GM19239 (cell line): ENCODE measurements at regions not wholly inside any gene's neighbourhood (a gene's known extent, or its start where the extent isn't known, plus 50 kb on each side); places are given as distances from the start of the nearest gene placed in this dataset.
"Not testable (repeated sequence)": the region's sequence is repeated elsewhere in the genome, so short reads cannot be mapped to it uniquely, and the experiment has no call there.

Source experiments
- DNase-seq: peaks from one replicate; pipeline ENCODE4 v3.0.0; 2011; ENCODE audit warnings: low spot score; ENCODE audit not compliant: insufficient read length
- FAIRE-seq: peaks from 2 replicates; lab custom pipeline; 2011; peaks lifted over from hg19 to GRCh38; lab: Jason Lieb, UNC

DNA sequence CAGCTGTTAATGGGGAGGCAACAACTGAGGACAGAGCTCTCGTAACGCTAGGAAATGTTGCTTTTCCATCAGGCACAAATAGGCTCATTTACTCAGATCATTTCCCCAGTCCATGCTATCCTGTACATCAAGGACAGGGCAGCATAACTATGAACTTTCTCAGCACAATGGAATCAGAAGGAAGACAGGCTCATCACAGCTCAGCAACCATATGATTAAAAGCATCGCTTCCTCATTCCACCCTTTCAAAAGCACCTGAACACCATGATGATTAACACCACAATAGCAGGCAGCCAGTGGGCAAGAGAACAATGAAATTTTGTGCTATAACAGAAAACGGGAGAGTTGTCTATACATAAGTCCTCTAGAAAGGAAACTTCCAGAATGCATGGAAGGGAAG, 297.8 kb downstream of the ZNF674 start:
- FAIRE-seq, result no peak
- no peak for DNase-seq

DNA sequence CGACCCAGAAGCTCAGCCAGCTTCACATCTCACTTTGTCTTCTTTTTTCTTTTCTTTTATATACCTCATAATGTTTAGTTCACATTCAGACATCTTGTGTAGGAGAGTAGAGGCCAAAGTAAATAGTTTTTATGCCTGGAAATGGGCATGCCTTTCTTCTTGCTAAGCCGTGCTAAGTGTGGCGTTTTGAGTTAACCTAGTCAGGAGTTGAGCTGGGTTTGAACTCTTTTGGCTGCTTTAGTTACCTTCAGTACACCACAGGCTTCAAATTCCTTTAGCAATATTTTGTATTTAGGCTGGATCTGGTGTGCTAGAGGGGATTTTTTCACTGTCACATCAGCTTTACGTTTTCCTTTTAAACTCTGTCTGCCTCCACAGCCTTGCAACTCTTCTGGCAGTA, 300.8 kb downstream of the ZNF674 start:
- DNase-seq (no peak), FAIRE-seq (no peak)

DNA sequence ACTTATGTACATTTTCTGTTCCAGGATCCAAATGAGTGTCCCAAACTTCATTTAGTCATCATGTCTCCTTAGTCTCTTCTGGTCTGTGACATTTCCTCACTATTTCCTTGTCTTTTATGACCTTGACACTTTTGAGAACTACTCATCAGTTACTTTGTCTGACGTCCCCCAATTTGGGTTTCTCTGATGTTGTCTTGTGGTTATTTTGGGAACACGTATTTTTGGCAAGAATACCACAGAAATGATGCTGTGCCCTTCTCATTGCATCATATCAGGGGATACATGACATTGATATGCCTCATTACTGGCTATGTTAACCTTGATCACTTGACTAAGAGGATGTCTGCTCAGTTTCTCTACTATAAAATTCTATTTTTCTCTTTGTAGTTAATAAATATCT, 308.8 kb downstream of the ZNF674 start:
- DNase-seq (no peak), FAIRE-seq (no peak)

DNA sequence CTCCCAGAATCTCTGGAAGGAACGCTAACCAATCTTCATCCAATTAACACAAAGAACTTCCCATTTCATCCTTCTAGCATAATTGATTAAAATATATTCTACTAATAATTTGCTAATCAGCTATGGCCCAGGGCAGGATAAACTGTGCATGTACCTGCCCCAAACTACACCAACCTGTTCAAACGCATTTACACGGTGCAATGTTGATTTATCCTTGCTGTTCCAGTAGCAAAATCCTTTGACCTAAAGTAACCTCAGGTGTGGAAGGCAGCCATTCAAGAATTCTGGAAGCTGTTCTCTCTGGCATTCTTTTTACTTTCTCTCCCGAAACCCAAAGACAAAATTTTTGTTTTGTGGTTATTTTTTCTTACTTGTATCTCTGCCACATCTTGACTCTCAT, 309.4 kb downstream of the ZNF674 start:
- FAIRE-seq (no peak), DNase-seq (no peak)

DNA sequence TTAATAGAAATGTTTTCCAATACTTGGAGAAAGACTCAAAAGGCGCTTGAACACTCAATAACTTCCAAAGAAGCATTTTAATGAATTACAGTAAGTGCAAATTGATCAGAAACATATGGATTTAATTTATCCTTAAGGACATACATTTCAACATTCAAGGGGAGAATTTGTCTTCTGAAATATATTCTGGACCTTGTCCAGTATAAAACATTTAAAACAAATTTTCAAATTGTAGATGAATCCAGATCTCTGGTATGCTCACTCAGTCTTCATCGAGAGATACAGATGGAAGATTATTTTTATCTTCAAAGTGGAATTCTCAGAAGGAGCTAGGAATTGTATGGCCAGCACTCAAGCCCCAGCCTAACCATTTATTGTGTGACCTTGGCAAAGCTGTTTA, 310.4 kb downstream of the ZNF674 start:
- FAIRE-seq (no peak), DNase-seq (no peak)

DNA sequence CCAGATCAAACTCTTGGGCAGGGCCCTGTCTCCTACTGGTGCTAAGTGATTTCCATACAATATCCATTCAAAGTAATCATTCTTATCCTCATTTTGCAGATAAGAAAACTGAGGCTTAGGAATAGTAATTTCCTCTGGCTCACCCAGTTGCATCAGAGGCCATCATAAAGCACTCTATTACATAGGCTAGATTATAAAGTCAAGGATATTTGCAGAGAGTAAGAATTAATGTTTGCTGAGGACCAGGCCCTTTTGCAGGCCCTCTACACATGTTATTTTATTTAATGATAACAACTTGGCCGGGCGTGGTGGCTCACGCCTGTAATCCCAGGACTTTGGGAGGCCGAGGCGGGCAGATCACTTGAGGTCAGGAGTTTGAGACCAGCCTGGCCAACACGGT, 316.8 kb downstream of the ZNF674 start:
- FAIRE-seq, result no peak
- no peak for DNase-seq

DNA sequence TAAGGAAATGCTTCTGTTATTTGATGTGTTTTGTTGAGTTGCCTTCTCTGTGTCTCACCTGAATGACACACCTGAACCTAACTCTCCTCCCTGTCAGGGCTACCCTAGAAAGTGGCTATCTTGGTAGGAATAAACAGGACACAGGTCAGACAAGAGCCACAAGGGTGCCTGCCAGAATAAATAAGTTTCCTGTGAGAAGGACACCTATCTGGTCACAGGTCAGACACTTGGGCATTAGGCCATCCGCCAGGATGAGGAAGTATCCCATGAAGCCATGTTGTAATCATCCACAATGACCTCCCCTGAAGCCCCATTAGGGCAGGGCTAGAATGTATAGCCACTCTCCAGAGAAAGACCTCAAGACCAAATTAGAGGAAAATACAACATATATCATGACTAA, 318.8 kb downstream of the ZNF674 start:
- FAIRE-seq, result no peak

DNA sequence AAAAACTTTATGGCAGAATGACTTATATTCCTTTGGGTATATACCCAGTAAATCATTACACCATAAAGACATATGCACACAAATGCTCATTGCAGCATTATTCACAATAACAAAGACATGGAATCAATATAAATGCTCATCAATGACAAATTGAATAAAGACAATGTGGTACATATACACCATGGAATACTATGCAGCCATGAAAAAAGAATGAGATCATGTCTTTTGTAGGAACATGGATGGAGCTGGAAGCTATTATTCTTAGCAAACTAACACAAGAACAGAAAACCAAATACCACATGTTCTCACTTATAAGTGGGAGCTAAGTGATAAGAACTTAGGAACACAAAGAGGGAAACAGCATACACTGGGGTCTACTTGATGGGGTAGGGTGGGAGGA, 321.7 kb downstream of the ZNF674 start:
- not testable (repeated sequence) for DNase-seq, FAIRE-seq

More for the DNA sequence above, 318.8 kb downstream of the ZNF674 start:
- no peak for DNase-seq

DNA sequence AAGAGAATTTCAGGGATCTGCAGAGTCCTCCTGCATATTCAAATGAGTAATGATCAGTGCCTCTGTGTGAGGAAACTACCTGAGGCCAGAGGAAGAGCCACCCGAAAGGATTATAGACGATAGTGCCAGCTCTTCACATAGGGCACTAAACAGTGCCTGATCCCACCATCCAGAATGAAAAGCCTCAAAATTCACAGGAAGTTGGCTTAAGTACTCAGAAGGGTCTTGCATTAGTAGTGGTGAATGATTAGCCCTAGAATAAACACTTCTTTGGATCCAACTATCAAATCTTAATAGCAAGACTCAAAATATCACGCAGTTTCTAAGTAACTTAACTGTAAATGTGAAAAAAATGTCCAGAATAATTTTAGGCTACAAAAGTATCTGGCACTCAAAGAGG, 324.4 kb downstream of the ZNF674 start:
- DNase-seq, result no peak
- FAIRE-seq, result no peak

DNA sequence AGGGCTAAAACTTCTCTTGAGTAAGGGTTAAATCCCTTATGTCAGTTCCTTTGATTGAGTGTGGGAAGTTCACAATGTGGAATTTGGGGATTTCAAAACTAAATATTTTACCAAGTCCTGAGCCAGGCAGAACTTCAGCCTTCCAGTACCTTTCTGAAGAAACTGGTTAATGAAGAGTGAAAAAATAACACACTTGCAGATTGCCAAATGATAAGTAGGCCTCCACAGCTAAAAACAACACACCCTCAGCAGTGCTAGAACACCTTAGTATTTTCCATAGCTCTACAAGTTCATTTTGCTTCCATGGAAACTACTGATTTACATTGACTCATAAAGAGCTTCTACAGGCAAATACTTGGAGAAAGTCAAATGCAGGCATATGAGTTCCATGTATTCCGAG, 326.8 kb downstream of the ZNF674 start:
- FAIRE-seq (no peak), DNase-seq (no peak)

DNA sequence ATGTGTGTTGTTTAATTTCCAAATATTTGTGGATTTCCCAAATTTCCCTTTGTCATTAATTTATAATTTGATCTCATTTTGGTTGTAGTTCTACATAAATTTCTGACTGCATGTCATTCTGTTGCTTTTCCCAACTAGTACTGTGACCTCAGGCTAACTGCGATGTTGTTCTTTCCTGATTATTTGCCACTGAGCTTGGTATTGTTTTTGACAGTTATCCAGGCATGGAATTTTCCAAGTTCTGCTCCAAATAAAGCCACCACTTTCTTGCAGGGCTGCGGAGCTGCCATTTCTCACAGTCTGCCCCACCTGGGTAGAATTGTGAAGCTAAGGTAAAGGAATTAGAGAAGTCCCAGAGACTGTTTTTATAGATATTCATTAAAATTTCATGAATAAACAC, 328.8 kb downstream of the ZNF674 start:
- DNase-seq (no peak), FAIRE-seq (no peak)

DNA sequence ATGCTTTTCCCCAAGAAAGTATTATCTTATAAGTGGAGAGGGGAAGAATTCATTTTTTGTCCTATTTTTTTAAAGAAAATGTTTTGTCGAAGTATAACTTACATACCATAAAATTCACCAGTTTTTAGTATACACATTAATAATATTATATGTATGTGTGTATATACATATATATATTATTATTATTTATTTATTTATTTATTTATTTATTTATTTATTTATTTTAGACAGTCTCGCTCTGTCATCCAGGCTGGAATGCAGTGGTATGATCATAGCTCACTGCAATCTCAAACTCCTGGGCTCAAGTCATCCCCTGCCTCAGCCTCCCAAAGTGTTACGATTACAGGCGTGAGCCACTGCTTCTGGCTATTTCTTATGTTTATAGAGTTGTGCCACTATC, 334.1 kb downstream of the ZNF674 start:
- no peak for DNase-seq
- FAIRE-seq, result no peak

DNA sequence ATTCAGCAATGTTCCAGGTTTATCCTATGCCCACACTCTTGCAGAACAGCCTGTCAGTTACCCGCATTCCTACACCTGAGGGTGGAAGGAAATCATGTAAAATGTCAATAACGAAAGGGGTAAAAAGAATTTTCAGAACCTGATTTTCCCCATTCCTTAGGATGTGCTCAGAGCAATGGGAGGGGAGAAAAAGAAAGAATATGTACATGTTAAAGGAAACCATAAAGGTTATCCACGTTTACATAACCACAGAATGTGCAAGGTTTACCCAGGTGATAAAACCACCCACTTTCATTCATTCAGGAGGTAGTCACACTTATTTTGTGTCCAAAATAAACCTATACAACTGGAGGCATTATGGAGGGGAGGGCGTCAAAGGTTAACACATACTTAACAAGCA, 335.5 kb downstream of the ZNF674 start:
- DNase-seq, result no peak

DNA sequence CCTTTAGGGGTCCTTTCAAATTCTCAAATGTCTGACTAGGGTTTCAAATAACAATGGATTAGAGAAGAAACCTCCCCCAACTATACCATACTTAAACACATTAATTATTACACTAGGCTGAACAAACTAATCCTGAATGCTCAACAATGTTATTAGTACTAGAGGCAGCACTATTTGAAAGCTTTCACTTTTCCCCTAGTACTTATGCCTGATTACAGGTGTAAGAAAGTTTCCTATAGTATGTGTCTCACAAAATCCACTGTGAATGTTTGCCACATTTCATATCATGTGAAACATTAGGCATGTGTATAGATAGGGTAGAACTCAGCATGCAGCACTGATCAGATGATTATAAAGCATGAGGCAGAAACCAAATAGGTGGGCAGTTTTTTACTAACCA, 336.2 kb downstream of the ZNF674 start:
- no peak for DNase-seq
- FAIRE-seq, result peak; percentile 11

More for the DNA sequence above, 335.5 kb downstream of the ZNF674 start:
- no peak for FAIRE-seq

DNA sequence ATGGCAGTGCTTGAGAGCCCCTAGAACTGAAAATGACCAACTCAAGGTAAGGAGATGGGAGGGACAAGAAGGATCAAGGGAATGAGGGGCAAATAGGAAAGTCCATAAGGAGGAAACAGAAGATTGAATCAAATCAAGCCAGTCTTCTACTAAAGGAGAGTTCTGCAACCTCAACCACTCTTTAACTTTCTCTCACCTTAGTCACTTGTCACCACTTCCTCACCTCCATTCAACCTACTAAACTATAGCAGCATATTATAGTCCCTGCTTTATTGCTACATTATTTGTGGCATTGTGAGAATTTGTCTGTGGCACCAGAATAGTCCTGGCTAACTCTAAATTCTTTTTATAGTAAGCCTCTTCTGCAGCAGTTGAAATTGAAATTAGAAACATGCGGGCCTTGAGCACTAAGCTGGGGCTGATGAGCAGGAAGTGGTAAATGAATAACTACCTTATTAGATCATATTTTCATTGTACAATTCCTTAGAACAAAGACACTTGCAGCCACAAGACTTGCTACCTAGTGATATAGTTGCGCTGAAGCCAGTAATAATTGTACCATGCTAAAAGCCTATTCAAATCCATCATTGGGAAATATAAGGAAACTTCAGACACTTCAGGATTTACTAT, 336.9 kb downstream of the ZNF674 start:
- FAIRE-seq (peak; percentile 85), DNase-seq (no peak)

DNA sequence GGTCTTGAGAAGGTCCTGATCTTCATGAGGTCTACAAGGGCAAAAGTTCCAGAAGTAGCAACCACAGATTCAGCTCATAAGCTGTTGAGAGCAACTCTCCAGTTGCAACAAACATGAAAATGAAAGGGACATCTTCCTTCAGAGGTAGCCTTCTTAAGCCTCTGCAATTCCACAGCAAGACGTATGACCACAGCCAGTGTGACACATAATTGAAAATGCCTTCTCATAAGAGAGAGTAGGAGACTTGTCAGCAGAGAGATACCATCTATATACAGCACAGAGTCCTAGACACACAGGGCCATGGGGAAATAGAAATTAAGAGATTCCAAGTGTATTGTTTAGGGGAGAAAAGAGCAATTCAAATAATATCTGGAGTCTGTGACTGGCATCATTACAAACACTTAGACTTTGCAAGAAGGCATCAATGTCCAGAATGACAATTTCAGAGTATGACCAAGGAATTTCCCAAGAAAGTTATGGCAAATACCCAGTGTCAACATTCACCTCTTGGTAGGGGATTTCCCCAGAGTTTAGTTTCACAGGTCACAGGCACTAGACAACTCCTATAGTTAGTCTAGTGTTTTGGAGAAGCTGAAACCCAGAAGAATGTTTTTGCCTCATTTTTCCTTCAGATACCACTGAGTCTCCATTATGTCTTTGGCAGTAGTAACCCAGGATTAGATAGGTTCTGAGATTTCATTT, 340.3 kb downstream of the ZNF674 start:
- DNase-seq (no peak), FAIRE-seq (peak; percentile 61)

DNA sequence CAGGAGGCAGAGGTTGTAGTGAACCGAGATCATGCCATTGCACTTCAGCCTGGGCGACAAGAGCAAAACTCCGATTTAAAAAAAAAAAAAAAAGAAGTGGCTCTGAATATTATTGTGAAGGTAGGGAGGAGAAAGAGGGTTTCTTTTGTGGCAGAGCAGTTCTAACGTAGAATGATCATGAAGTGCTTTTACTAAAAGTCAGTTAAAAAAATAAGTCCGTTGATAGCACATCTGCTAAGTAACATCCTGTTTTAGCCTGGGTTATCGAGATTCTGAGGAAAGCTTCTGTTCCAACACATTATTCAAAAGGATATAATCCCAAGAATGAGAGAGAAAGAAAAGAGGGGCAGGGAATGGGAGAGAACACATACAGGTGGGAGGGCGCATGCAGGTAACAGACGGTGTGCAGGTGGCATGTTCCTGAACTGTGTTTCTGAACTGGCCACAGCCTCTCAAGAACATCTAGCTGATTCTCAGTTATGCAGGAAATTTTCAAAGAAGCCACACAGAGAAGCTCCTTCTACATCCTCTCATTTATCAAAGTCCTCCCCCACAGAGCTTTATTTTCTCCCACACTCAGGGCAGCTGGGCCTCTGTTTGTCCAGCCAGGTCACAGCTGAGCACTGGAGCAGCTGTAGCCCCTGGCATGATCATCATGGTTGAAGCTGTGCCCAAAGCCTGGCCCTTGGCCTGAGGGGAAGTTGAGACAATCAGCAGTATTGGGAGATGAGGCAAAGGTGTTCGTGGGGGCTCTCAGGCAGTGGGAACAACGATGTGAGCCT, 342.3 kb downstream of the ZNF674 start:
- no peak for DNase-seq
- no peak for FAIRE-seq

DNA sequence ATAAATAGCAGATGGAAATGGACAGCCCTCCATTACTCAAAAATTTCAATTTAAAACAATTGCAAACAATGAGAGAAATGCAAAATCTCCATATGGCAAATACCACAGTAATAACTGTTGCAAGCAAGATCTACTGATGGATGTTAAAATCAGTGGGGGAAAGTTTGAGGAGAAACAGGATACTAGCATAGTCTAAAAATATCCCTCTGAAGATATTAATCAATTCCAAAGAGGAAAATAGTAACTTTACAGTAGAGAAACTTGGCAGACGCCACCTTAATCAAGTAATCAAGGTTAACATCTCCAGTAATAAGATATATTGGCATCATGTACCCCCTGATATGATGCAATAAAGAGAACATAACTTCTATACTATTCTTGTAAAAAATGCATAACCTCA, 344.8 kb downstream of the ZNF674 start:
- FAIRE-seq (no peak), DNase-seq (no peak)

DNA sequence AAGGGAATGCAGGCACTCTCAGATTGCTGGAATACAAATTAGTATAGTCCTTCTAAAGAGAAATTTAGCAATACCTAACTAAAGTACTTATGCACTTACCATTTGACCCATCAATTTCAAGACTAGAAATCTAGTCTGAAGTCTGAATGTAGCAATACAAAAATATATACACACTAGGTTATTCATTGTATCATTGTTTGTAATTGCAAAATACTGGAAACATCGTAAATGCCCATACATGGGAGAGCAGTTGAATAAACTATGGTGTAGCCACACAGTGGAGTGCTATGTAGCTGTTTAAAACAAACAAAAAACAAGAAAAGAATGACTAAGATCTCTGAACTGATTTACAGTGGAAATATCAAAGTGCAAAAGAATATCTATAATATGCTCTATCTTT, 346.4 kb downstream of the ZNF674 start:
- no peak for DNase-seq
- no peak for FAIRE-seq

DNA sequence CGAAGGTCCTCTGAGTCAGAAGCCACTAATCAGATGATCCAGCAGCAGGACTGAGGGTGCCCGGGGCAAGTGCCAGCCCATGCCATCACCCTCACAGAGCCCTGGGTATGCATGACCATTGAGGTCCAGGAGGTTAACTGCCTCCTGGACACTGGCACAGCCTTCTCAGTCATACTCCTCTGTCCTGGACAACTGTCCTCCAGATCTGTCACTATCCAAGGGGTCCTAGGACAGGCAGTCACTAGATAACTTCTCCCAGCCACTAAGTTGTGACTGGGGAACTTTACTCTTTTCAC, 358.5 kb downstream of the ZNF674 start:
- not testable (repeated sequence) for DNase-seq, FAIRE-seq
